Endothelial cell of umbilical vein (primary cell): ENCODE measurements at regions not wholly inside any gene's neighbourhood (a gene's known extent, or its start where the extent isn't known, plus 50 kb on each side); places are given as distances from the start of the nearest gene placed in this dataset.

Experiments used
- BruUV-seq: library from RNA; stranded (reverse); fragments of 400-500 nt; replicated peaks from 2 replicates; lab custom pipeline; 2021; lab: Mats Ljungman, UMichigan
- CTCF ChIA-PET: fragments of 300-600, 350-600 bp; sonication (Branson Sonifier 250); formaldehyde crosslinking; loops from one replicate; lab custom pipeline; 2021; ENCODE audit warnings: antibody characterized with exemption, inconsistent platforms; lab: Charles Lee
- POLR2A ChIA-PET: fragments of 300-600, 350-600 bp; sonication (Branson Sonifier 250); formaldehyde crosslinking; loops from one replicate; lab custom pipeline; 2021; ENCODE audit warnings: antibody characterized with exemption, inconsistent platforms; lab: Charles Lee
- DNase-seq: peaks from one replicate; pipeline ENCODE4 v3.0.0-alpha.2; 2011; ENCODE audit warnings: low read depth, low spot score
- FAIRE-seq: peaks from 2 replicates; lab custom pipeline; 2011; peaks lifted over from hg19 to GRCh38; lab: Jason Lieb, UNC
- H2AFZ ChIP-seq: 2 replicates; pipeline ENCODE4 v1.6.0; 2012; ENCODE audit warnings: low read depth, low read length, control low read depth, inconsistent platforms
- H3K27ac ChIP-seq: 2 replicates; pipeline ENCODE4 v1.5.1; 2011; ENCODE audit warnings: low read depth, mild to moderate bottlenecking, control low read depth, low read length, moderate library complexity; ENCODE audit not compliant: insufficient read depth
- H3K27me3 ChIP-seq, 2 experiments: 2 replicates each; pipeline versions ENCODE4 v1.6.0 to v1.6.1; 2011; ENCODE audit warnings: low read length in 2 of 2, mixed read lengths in 1 of 2; ENCODE audit not compliant: control insufficient read depth in 2 of 2, insufficient read depth in 2 of 2
- H3K36me3 ChIP-seq, 2 experiments: 2 replicates in 1 of 2; 3 replicates in 1 of 2; pipeline ENCODE4 v1.5.1; 2011; ENCODE audit warnings: low read length in 2 of 2, mild to moderate bottlenecking in 1 of 2, moderate library complexity in 1 of 2; ENCODE audit not compliant: control insufficient read depth in 2 of 2, insufficient read depth in 2 of 2; ENCODE audit errors: extremely low read depth in 1 of 2
- H3K4me1 ChIP-seq: 3 replicates; pipeline ENCODE4 v1.5.1; 2011; ENCODE audit warnings: mild to moderate bottlenecking, low read length; ENCODE audit not compliant: control insufficient read depth, insufficient read depth; ENCODE audit errors: extremely low read depth
- H3K4me2 ChIP-seq: 2 replicates; pipeline ENCODE4 v1.6.1; 2011; ENCODE audit warnings: low read length, control low read depth, mixed read lengths; ENCODE audit not compliant: insufficient read depth
- H3K4me3 ChIP-seq, 3 experiments: fragments of 200-600 bp in 1 of 3; sonication (generic), shearing (Covaris generic) in 1 of 3; replicated peaks in 1 of 3; 2 replicates each; pipeline ENCODE4 v1.5.1; 2011 to 2016; ENCODE audit warnings: control low read depth in 3 of 3, low read length in 3 of 3, mild to moderate bottlenecking in 2 of 3, inconsistent platforms in 1 of 3, low read depth in 1 of 3, moderate library complexity in 1 of 3; ENCODE audit not compliant: insufficient read depth in 1 of 3
- H3K79me2 ChIP-seq: 2 replicates; pipeline ENCODE4 v1.6.0; 2012; ENCODE audit warnings: low read length, inconsistent platforms; ENCODE audit not compliant: control insufficient read depth, insufficient read depth
- H3K9ac ChIP-seq: replicated peaks from 2 replicates; pipeline ENCODE3; 2011; ENCODE audit warnings: low read length, control low read depth; ENCODE audit not compliant: insufficient read depth; ENCODE audit errors: extremely low read depth
- H3K9me1 ChIP-seq: replicated peaks from 3 replicates; pipeline ENCODE4 v1.6.0; 2011; ENCODE audit warnings: mild to moderate bottlenecking, low read length; ENCODE audit not compliant: control insufficient read depth, insufficient read depth; ENCODE audit errors: extremely low read depth
- H3K9me3 ChIP-seq: replicated peaks from 2 replicates; pipeline ENCODE4 v1.5.1; 2012; ENCODE audit warnings: low read length, inconsistent platforms; ENCODE audit not compliant: control insufficient read depth, insufficient read depth
- H4K20me1 ChIP-seq: replicated peaks from 2 replicates; pipeline ENCODE3; 2011; ENCODE audit warnings: mild to moderate bottlenecking, low read length; ENCODE audit not compliant: control insufficient read depth, insufficient read depth; ENCODE audit errors: extremely low read depth
- EZH2 ChIP-seq: IDR thresholded peaks from 2 replicates; pipeline ENCODE4 v1.6.1; 2012; ENCODE audit warnings: borderline replicate concordance, low read depth, mild to moderate bottlenecking, moderate library complexity, low read length, inconsistent platforms; ENCODE audit not compliant: severe bottlenecking
- FOS ChIP-seq: IDR thresholded peaks from 2 replicates; pipeline ENCODE4 v1.6.1; 2011; ENCODE audit warnings: mild to moderate bottlenecking, low read length, moderate library complexity, borderline replicate concordance; ENCODE audit not compliant: insufficient read depth
- GATA2 ChIP-seq: IDR thresholded peaks from 2 replicates; pipeline ENCODE4 v1.7.0; 2011; ENCODE audit warnings: low read depth, mild to moderate bottlenecking, moderate library complexity, mixed read lengths, low read length; ENCODE audit not compliant: insufficient read length, insufficient read depth
- JUN ChIP-seq: IDR thresholded peaks from 2 replicates; pipeline ENCODE4 v1.6.1; 2011; ENCODE audit warnings: borderline replicate concordance, low read depth; ENCODE audit not compliant: insufficient read length, insufficient read depth
- MYC ChIP-seq: IDR thresholded peaks from one replicate; pipeline ENCODE4 v1.6.1; 2011; ENCODE audit warnings: mild to moderate bottlenecking, low read depth, low read length
- POLR2A ChIP-seq: IDR thresholded peaks from 2 replicates; pipeline ENCODE4 v1.6.1; 2012; ENCODE audit warnings: low read depth, mild to moderate bottlenecking, control low read depth, low read length
- POLR2AphosphoS5 ChIP-seq: IDR thresholded peaks from 2 replicates; pipeline ENCODE4 v1.6.1; 2012; ENCODE audit warnings: low read depth, mild to moderate bottlenecking, control low read depth, low read length, moderate library complexity; ENCODE audit not compliant: insufficient read depth
- dilution Hi-C: fragments of 300-500 bp; cut with MboI; formaldehyde crosslinking; loops from one replicate; pipeline ENCODE4 v1.15.0; 2019; ENCODE audit warnings: low sequenced_read_pairs; ENCODE audit not compliant: extremely low pct_ligation_motif_present
- intact Hi-C: fragments of 100-400 bp; cut with micrococcal nuclease; formaldehyde crosslinking; loops from one replicate; pipeline ENCODE4 v1.10.0; 2022
- TF ChIP-seq, protein P1 (sequence below), 2 donors: IDR thresholded peaks; 1 replicate in 1 of 2; 2 replicates in 1 of 2; pipeline ENCODE4 v1.5.1; 2011; ENCODE audit warnings: low read length in 2 of 2, mild to moderate bottlenecking in 2 of 2, moderate library complexity in 2 of 2, control low read depth in 1 of 2, inconsistent platforms in 1 of 2, low read depth in 1 of 2; ENCODE audit not compliant: insufficient read depth in 1 of 2; ENCODE audit errors: extremely low read depth in 1 of 2
- TF ChIP-seq, protein P2 (sequence below): IDR thresholded peaks from 2 replicates; pipeline ENCODE4 v1.6.1; 2011; ENCODE audit not compliant: insufficient read depth, insufficient read length

DNA sequence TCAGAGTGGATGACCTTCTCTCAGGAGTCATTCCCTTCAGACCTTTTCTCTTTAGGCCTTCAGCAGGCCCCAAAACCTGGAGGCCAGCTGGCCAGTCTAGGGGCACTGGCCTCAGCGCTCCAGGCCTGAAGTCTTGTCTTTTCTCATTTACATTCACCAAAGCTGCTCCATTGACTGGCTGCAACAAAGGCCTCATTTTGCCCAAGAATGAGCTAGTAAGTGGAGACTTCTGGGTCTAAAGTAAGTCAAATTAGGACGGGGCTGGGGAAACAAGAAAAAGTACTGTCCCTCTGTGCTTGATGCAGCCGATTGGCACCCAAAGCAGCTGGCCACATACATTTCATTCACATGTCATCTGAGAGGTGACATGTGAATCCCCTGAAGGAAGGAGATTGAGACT, 83.8 kb upstream of the RIOK3 start:
- POLR2A ChIA-PET = no interaction called here
- no peak overlapping the region for H3K9ac ChIP-seq
- no peaks in the 10 kb centered on the region for H3K79me2 ChIP-seq
- no peaks in the 10 kb centered on the region for H3K9me1 ChIP-seq
- TF ChIP-seq POLR2AphosphoS5 = no peak
- H3K36me3 ChIP-seq = no peaks in the 10 kb centered on the region
- BruUV-seq = no TSS peak
- FAIRE-seq (no peak), DNase-seq (no peak)
- no peaks in the 10 kb centered on the region for H3K4me1 ChIP-seq
- no peak overlapping the region for H3K27ac ChIP-seq
- CTCF ChIA-PET = no interaction called here
- no peaks in the 10 kb centered on the region for H3K9me3 ChIP-seq
- intact Hi-C loops = no loop called here
- H3K4me3 ChIP-seq = no peak overlapping the region
- H3K4me2 ChIP-seq = no peak overlapping the region
- H4K20me1 ChIP-seq = no peaks in the 10 kb centered on the region
- no peak overlapping the region for H2AFZ ChIP-seq
- dilution Hi-C loops = no loop called here
- no peaks in the 10 kb centered on the region for H3K27me3 ChIP-seq

DNA sequence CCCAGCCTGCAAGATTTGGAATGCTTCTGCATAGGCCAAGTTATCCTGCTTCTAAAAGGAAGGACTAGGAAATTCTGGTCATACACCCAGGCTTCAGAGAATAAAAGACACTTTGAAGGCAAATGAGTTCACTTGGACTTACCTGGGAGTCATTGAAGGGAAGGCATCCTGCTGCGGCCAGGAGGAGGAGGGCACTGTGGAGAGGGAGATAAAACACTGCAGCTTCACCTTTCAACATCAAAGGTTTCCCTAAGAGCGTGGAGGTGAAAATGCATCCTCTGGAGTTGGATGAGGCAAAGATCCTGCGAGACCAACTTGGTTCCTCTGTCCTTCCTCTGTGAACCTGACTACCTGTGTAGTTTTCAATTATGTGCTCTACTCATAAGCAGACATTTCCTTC, 79.5 kb upstream of the RIOK3 start:
- FAIRE-seq = no peak
- CTCF ChIA-PET = interaction anchor here (0.7 to 1.0 kb wide), 4 partner anchors 31 to 342 kb away, joined by 3 to 4 read pairs (median 3); no protein-coding TSS in a partner anchor
- DNase-seq = no peak

More for the DNA sequence above, 79.5 kb upstream of the RIOK3 start:
- no peak overlapping the region for H3K4me2 ChIP-seq
- no peaks in the 10 kb centered on the region for H3K9me1 ChIP-seq
- no peak overlapping the region for H3K4me3 ChIP-seq
- no peaks in the 10 kb centered on the region for H3K79me2 ChIP-seq
- peaks cover 16% of the 10 kb centered on the region for H3K4me1 ChIP-seq
- H3K27ac ChIP-seq = no peak overlapping the region
- H3K27me3 ChIP-seq = no peaks in the 10 kb centered on the region
- no peak overlapping the region for H3K9ac ChIP-seq
- no peaks in the 10 kb centered on the region for H3K36me3 ChIP-seq
- intact Hi-C loops (no loop called here), dilution Hi-C loops (no loop called here)
- no peak overlapping the region for H2AFZ ChIP-seq
- no TSS peak for BruUV-seq
- H3K9me3 ChIP-seq = no peaks in the 10 kb centered on the region
- POLR2A ChIA-PET = interaction anchor here (1.3 kb wide), 1 partner anchor 316 kb away, joined by 3 read pairs; no protein-coding TSS in a partner anchor
- TF ChIP-seq GATA2 = no peak
- no peak for TF ChIP-seq POLR2AphosphoS5
- TF ChIP-seq POLR2A = no peak
- TF ChIP-seq, protein P1, sequence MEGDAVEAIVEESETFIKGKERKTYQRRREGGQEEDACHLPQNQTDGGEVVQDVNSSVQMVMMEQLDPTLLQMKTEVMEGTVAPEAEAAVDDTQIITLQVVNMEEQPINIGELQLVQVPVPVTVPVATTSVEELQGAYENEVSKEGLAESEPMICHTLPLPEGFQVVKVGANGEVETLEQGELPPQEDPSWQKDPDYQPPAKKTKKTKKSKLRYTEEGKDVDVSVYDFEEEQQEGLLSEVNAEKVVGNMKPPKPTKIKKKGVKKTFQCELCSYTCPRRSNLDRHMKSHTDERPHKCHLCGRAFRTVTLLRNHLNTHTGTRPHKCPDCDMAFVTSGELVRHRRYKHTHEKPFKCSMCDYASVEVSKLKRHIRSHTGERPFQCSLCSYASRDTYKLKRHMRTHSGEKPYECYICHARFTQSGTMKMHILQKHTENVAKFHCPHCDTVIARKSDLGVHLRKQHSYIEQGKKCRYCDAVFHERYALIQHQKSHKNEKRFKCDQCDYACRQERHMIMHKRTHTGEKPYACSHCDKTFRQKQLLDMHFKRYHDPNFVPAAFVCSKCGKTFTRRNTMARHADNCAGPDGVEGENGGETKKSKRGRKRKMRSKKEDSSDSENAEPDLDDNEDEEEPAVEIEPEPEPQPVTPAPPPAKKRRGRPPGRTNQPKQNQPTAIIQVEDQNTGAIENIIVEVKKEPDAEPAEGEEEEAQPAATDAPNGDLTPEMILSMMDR (IDR thresholded peaks at IDR 0.05; ENCODE audit: extremely low read depth in 1 of 2, insufficient read depth in 1 of 2, low read depth in 1 of 2, low read length in 2 of 2) = no peak
- no peak for TF ChIP-seq MYC
- no peak for TF ChIP-seq FOS
- TF ChIP-seq JUN = no peak
- no peak for TF ChIP-seq EZH2
- TF ChIP-seq, protein P2, sequence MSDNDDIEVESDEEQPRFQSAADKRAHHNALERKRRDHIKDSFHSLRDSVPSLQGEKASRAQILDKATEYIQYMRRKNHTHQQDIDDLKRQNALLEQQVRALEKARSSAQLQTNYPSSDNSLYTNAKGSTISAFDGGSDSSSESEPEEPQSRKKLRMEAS = no peak
- H4K20me1 ChIP-seq = no peaks in the 10 kb centered on the region
